WTC11 (cell line): ENCODE measurements at regions not wholly inside any gene's neighbourhood (a gene's known extent, or its start where the extent isn't known, plus 50 kb on each side); places are given as distances from the start of the nearest gene placed in this dataset.

Source experiments
- CTCF ChIP-seq: fragments of 200-600 bp; IDR thresholded peaks from 2 replicates; pipeline ENCODE4 v1.8.0; 2022; ENCODE audit warnings: antibody characterized with exemption
- SMAD4 ChIP-seq: sonication (generic); formaldehyde crosslinking; IDR thresholded peaks from 2 replicates; pipeline ENCODE4 v1.8.0; 2022; ENCODE audit warnings: mild to moderate bottlenecking, missing genetic modification reagents
- SP1 ChIP-seq: sonication (generic); formaldehyde crosslinking; conservative IDR thresholded peaks from 2 replicates; pipeline ENCODE4 v1.8.1; 2022; ENCODE audit warnings: missing genetic modification reagents
- USF1 ChIP-seq: sonication (generic); formaldehyde crosslinking; IDR thresholded peaks from 2 replicates; pipeline ENCODE4 v1.8.0; 2022; ENCODE audit warnings: mild to moderate bottlenecking, missing genetic modification reagents
- ZNF138 ChIP-seq: sonication (generic); formaldehyde crosslinking; conservative IDR thresholded peaks from 2 replicates; pipeline ENCODE4 v1.8.1; 2022; ENCODE audit warnings: mild to moderate bottlenecking, moderate library complexity, missing genetic modification reagents
- ZNF263 ChIP-seq: sonication (generic); formaldehyde crosslinking; IDR thresholded peaks from 2 replicates; pipeline ENCODE4 v1.8.1; 2022; ENCODE audit warnings: low read depth, mild to moderate bottlenecking, moderate library complexity, missing genetic modification reagents

GRCh38 chr5:15214010-15214409 is 286.0 kb upstream of the FBXL7 start:
- TF ChIP-seq USF1 (CRISPR knock-in tag) (no peak), ZNF263 (CRISPR knock-in tag) (no peak), CTCF (no peak), ZNF138 (no peak), SP1 (CRISPR knock-in tag) (no peak), SMAD4 (CRISPR knock-in tag) (no peak)
